ENCODE measurements at regions not wholly inside any gene's neighbourhood (a gene's known extent, or its start where the extent isn't known, plus 50 kb on each side); places are given as distances from the start of the nearest gene placed in this dataset.

DNA sequence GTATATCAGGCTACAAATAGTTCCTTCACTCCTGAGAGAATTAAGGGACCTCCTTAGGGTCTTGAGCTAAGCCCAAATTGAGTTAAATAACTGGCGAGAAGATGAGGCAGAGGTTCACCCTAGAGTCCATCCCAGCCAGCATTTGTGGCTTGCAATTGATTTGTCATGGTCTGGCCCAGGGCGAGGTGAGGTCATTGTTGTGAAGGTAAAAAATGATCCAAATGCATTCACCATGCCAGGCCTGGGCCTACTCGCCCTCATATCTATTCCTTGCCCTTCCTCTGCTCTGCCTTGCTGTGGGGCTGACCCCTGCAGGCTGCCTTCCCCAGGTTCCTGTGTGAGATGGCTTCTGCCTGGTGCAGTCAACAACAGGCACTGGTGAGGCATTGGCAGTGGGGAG lies 207.2 kb downstream of the ZNF365 start:
- TF ChIP-seq TAF1 (IDR thresholded peaks at IDR 0.05; ENCODE audit: borderline replicate concordance, low read depth, low read length) (no peak), POLR2A (IDR thresholded peaks at IDR 0.05; ENCODE audit: low read depth, low read length) (no peak), POLR2AphosphoS5 (IDR thresholded peaks at IDR 0.05; ENCODE audit: low read depth, low read length) (no peak)
- DNase-seq (ENCODE audit: insufficient read length) (no peak), FAIRE-seq (no peak)

DNA sequence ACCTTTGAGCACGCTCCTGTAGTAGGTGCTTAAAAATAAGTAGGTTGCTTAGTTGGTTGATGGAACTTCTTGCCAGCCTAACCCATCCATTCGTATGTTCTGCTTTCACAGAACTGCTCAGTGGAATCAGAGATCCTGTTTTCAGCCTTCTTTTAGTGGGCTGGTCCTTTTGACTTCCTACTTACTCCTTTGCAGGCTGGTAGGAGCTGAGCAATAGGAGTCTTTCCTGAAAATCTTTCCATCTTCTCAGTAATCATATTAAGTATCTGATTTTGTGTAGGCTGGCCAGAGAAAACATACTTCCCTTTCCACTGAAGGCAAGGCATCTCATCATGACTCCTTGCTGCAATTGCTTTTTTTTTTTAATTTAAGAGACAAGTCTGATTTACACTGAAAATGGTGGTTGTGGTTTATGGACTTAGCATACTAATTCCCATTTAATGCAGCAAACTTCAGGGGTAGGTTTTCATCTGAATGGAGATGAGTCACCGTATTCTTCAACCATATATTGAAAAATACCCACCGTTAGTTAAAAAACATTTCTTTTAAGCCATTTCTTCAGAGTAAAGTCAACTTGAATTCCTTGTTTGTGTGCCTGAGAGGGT lies 208.0 kb downstream of the ZNF365 start:
- DNase-seq (ENCODE audit: insufficient read length): no peak
- FAIRE-seq: no peak
- TF ChIP-seq POLR2AphosphoS5 (IDR thresholded peaks at IDR 0.05; ENCODE audit: low read depth, low read length) (no peak), TAF1 (IDR thresholded peaks at IDR 0.05; ENCODE audit: borderline replicate concordance, low read depth, low read length) (no peak), POLR2A (IDR thresholded peaks at IDR 0.05; ENCODE audit: low read depth, low read length) (no peak)

DNA sequence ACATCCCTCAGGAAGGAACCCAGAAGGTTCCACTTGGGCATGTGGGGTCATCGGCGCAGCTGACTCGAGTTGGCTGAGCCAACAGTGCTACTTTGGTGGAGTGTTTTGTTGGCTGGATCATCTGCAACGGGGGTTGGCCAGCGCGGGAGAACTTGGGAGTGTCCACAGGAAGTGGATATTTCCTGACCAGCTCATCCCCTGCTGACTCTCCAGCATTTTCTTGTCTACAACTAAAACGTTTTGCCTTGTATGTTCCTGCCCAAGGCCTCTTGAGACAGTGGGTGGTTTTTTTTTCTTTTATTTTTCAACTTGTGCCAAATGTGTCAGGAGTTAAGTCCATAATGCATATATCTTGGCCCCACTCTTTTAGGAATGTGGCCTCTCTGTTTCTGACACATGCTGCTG lies 208.6 kb downstream of the ZNF365 start:
- FAIRE-seq (no peak), DNase-seq (ENCODE audit: insufficient read length) (no peak)
- no peak for TF ChIP-seq POLR2AphosphoS5 (IDR thresholded peaks at IDR 0.05; ENCODE audit: low read depth, low read length)
- no peak for TF ChIP-seq POLR2A (IDR thresholded peaks at IDR 0.05; ENCODE audit: low read depth, low read length)
- TF ChIP-seq TAF1 (IDR thresholded peaks at IDR 0.05; ENCODE audit: borderline replicate concordance, low read depth, low read length): no peak

DNA sequence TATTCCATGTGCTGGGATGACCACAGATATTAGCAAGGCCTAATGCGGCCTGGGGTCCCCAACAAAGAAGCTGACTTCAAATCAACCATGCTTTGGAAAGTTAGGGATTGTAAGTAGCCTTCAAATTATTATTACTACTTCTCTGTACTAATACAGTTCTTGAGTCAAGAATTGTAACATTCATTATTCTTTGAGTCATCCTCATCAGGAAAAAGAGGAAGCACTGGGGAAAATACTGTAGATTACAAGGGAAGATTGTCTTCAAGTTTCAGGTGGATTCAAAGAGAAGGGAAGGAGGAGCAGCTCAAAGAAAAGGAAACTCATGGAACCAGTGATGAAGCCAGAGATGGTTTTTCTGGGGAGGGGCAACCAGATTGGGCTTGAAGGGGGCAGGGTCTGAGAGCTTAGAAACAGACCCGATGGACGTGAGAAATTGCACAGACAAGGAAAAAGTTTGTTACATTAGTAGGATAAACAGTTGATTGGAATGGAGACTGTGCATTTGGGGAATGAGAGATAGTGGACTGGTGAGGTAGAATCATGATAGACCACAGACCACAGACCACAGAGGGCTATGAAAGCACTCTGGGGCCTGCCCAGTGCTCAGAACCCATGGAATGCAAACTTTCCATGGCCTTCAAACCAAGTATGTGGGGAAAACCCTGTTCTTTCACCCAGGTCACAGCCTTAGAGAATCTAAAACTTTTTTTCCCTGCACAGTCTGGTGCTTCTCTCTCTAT lies 209.9 kb downstream of the ZNF365 start:
- FAIRE-seq (no peak), DNase-seq (ENCODE audit: insufficient read length) (no peak)
- no peak for TF ChIP-seq TAF1 (IDR thresholded peaks at IDR 0.05; ENCODE audit: borderline replicate concordance, low read depth, low read length)
- TF ChIP-seq POLR2AphosphoS5 (IDR thresholded peaks at IDR 0.05; ENCODE audit: low read depth, low read length): no peak
- TF ChIP-seq POLR2A (IDR thresholded peaks at IDR 0.05; ENCODE audit: low read depth, low read length): no peak

DNA sequence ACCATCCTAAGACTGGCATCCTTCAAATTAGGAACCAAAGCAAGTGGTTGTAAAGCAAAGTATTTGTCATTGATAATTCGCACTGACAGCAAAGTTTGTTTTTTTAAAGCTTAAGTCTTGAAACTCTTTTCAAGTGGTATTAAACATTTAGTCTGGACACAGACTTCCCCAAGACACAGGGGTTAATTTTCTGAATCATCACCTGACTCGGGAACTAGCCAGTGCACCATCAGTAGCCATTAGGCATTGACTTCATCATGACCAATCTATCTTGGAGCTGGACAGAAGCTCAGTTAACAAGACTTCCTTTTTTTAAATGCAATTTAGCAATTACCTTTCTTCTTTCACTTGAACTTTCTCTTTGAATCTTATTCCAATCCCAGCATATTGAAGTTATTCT lies 210.6 kb downstream of the ZNF365 start:
- FAIRE-seq: no peak
- DNase-seq (ENCODE audit: insufficient read length): no peak
- no peak for TF ChIP-seq POLR2A (IDR thresholded peaks at IDR 0.05; ENCODE audit: low read depth, low read length)
- TF ChIP-seq POLR2AphosphoS5 (IDR thresholded peaks at IDR 0.05; ENCODE audit: low read depth, low read length): no peak
- no peak for TF ChIP-seq TAF1 (IDR thresholded peaks at IDR 0.05; ENCODE audit: borderline replicate concordance, low read depth, low read length)

DNA sequence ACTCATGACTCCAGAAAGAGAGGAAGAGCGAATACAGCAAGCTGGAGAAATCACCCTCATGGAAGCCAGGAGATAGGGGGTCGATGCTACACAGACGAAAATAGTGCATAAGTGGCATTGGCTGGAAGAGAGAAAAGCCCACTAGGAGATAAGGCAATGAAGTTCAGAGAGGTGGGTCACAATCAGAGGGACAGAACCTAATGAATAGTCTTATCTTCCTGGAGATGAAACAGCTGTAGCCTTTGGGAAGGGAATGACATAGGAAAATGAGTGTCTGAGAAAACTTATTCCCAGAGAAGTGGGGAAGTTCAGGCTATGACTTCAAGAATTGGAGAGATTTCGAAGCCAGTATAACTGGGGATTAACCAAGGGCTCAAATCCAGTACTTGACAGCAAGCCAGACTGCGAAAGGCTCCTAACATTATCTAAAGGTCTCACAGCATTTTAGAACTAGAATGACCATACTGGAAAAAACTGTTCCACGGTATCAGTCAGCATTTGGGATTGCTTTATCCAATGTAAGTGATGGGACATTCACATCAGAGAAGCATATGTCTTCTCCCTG lies 211.1 kb downstream of the ZNF365 start:
- no peak for FAIRE-seq
- TF ChIP-seq POLR2AphosphoS5 (IDR thresholded peaks at IDR 0.05; ENCODE audit: low read depth, low read length): no peak
- TF ChIP-seq POLR2A (IDR thresholded peaks at IDR 0.05; ENCODE audit: low read depth, low read length): no peak
- no peak for TF ChIP-seq TAF1 (IDR thresholded peaks at IDR 0.05; ENCODE audit: borderline replicate concordance, low read depth, low read length)
- no peak for DNase-seq (ENCODE audit: insufficient read length)

DNA sequence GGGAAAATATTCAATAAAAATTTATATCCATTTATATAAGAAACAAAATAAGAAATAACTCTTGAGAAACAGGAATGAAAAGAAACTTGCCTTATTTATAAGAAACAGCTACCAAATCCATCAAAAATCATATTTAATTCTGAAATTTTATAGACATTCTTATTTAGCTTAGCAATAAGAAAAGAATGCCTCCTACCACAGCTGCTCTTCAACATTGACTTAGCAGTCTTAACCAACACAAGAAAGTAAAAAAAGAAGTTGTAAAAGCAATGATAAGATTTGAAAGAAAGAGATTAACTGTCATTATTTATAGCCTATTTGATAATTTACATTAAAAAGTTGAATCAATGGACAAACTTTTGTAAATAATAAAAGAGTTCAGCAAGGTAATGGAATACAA lies 212.8 kb downstream of the ZNF365 start:
- DNase-seq (ENCODE audit: insufficient read length) (no peak), FAIRE-seq (no peak)
- no peak for TF ChIP-seq POLR2AphosphoS5 (IDR thresholded peaks at IDR 0.05; ENCODE audit: low read depth, low read length)
- TF ChIP-seq POLR2A (IDR thresholded peaks at IDR 0.05; ENCODE audit: low read depth, low read length): no peak
- no peak for TF ChIP-seq TAF1 (IDR thresholded peaks at IDR 0.05; ENCODE audit: borderline replicate concordance, low read depth, low read length)

DNA sequence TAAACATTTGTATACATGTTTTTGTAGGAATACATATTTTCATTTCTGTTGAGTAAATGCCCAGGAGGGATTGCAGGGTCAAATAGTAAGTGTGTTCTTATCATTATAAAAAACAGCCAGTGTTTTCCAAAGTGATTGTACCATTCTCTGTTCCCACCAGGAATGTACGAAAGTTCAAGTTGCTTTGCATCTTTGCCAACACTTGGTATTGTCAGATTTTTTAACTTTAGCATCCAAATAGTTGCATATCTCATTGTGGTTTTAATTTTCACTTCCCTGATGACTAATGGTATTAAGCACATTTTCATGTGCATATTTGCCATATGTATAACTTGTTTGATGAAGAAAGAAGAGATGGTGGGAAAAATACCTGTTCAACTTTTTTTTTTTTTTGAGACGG lies 213.9 kb downstream of the ZNF365 start:
- TF ChIP-seq POLR2AphosphoS5 (IDR thresholded peaks at IDR 0.05; ENCODE audit: low read depth, low read length): no peak
- TF ChIP-seq TAF1 (IDR thresholded peaks at IDR 0.05; ENCODE audit: borderline replicate concordance, low read depth, low read length): no peak
- no peak for TF ChIP-seq POLR2A (IDR thresholded peaks at IDR 0.05; ENCODE audit: low read depth, low read length)
- no peak for FAIRE-seq
- no peak for DNase-seq (ENCODE audit: insufficient read length)

DNA sequence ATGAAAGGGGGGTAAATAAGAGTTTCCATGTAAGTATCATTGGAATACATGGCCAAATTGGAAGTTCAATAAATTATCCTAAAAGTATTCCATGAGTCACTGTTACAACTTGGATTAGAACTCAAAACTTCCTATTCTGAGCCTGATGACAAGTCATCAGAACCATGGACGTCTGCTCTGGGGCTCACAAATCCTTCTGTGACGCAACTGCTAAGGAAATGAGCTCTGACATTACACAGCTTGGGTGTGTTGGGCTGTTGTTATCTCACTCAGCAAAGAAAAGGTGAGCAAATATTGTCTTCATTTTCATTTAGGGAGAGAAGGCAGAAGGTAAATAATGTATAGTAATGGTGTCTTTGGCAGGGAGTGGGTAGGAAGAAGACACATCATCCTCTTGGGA lies 214.8 kb upstream of the ADO start:
- no peak for DNase-seq (ENCODE audit: insufficient read length)
- no peak for FAIRE-seq
- TF ChIP-seq POLR2AphosphoS5 (IDR thresholded peaks at IDR 0.05; ENCODE audit: low read depth, low read length) (no peak), POLR2A (IDR thresholded peaks at IDR 0.05; ENCODE audit: low read depth, low read length) (no peak), TAF1 (IDR thresholded peaks at IDR 0.05; ENCODE audit: borderline replicate concordance, low read depth, low read length) (no peak)

DNA sequence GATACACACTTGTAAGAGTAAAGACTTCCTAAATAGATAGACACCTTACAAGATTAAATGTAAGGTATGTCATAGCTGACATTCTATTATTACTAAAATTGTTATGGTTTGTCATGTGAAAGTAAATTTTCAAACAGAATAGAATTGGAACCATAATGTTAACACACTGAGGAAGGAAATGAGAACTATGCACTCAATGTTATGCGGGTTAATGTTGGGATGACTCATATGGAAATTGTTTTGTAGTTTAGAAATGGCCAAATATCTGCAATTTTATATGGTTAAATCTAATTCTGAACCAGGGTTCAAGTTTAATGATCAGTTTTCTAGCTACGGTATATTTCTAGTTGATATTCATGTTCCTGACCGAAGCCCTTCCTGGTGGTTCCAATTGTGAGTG lies 214.2 kb upstream of the ADO start:
- DNase-seq (ENCODE audit: insufficient read length): no peak
- TF ChIP-seq TAF1 (IDR thresholded peaks at IDR 0.05; ENCODE audit: borderline replicate concordance, low read depth, low read length) (no peak), POLR2AphosphoS5 (IDR thresholded peaks at IDR 0.05; ENCODE audit: low read depth, low read length) (no peak), POLR2A (IDR thresholded peaks at IDR 0.05; ENCODE audit: low read depth, low read length) (no peak)
- no peak for FAIRE-seq

DNA sequence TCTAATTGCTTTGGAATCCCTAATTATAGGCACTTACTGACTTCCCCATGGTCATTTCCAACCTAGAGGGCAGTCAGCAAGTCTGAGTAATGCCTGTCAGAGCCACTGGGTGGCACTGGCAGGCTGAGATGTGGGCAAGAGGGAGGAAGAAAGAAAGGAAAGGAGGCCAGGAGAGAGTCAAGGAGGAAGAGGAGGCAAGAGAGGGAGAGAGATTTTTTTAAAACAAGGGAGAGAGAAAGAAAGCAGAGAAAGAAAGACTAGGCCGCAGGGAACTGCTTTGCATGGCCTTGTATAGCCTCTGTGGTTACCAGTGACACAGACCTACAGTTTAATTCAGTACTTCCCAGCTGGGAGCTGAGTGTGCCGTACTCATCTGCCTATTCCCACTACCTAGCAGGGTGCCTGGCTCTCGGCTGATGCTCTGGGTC lies 210.4 kb upstream of the ADO start:
- DNase-seq (ENCODE audit: insufficient read length): no peak
- FAIRE-seq: peak; percentile 91
- TF ChIP-seq POLR2A (IDR thresholded peaks at IDR 0.05; ENCODE audit: low read depth, low read length): no peak

DNA sequence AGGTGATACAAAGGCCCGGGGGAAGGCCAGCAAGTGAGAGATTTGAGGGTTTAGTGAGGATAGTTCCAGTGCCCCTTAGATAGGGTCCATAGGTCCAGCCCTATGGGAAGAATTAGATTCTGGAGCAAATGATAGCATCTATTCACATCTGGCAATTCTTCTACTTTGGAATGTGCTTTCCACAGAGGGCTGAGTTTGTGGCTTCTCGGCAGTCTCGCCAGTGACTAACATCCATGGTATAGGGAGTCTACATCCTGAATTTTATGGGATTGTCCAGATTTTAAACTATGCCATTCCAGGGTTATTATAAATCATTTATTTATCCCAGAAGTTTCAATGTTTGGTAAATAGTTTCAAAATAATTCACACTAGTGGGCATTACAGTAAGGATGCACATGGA lies 207.3 kb upstream of the ADO start:
- FAIRE-seq: no peak
- no peak for DNase-seq (ENCODE audit: insufficient read length)
- TF ChIP-seq POLR2AphosphoS5 (IDR thresholded peaks at IDR 0.05; ENCODE audit: low read depth, low read length) (no peak), POLR2A (IDR thresholded peaks at IDR 0.05; ENCODE audit: low read depth, low read length) (no peak), TAF1 (IDR thresholded peaks at IDR 0.05; ENCODE audit: borderline replicate concordance, low read depth, low read length) (no peak)
